ENCODE measurements at regions not wholly inside any gene's neighbourhood (a gene's known extent, or its start where the extent isn't known, plus 50 kb on each side); places are given as distances from the start of the nearest gene placed in this dataset.

DNA sequence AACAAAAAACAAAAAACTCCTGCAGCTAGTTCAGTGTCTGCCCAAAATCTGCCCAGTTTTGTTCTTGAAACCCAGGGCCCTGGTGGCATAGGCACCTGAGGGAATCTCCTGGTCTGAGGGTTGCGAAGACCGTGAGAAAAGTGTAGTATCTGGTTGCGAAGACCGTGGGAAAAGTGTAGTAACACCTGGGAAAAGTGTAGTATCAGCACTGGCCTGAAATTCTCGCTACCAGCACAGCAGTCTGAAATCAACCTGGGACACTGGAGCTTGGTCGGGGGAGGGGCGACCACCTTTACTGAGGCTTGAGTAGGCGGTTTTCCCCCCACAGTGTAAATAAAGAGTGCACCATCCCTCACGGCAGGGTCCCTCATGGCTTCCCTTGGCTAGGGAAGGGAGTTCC is 82.5 kb upstream of the SP4 start:
- Histone ChIP-seq H2AFZ (ENCODE audit: control insufficient read depth, low read depth, low read length) (peak overlapping the region; percentile 54; the same call in 1 of the 2 replicates), H3K36me3 (ENCODE audit: control insufficient read depth in 2 of 2, insufficient read depth in 2 of 2, low read length in 1 of 2) (no peaks in the 10 kb centered on the region), H3K9me3 (replicated peaks; ENCODE audit: control insufficient read depth, insufficient read depth, low read length) (peaks cover 7% of the 10 kb centered on the region), H3K27me3 (replicated peaks in 1 of 2; ENCODE audit: control insufficient read depth in 2 of 2, insufficient read depth in 2 of 2, low read length in 1 of 2) (no peaks in the 10 kb centered on the region), H4K20me1 (ENCODE audit: control insufficient read depth, insufficient read depth) (no peaks in the 10 kb centered on the region), H3K4me3 (no peak overlapping the region), H3K9ac (ENCODE audit: control insufficient read depth, insufficient read depth, low read length) (0 out of 2 replicates have a peak overlapping the region, but pooled peaks have one; percentile 5), H3K4me2 (ENCODE audit: control insufficient read depth, insufficient read depth) (no peak overlapping the region), H3K27ac (ENCODE audit: control insufficient read depth, insufficient read depth) (peak overlapping the region; percentile 83), H3K79me2 (ENCODE audit: control insufficient read depth, insufficient read depth, low read length) (no peaks in the 10 kb centered on the region), H3K4me1 (ENCODE audit: control insufficient read depth, insufficient read depth, low read length) (peaks cover 27% of the 10 kb centered on the region)
- ChIA-PET CTCF (interaction anchor here (0.6 to 1.8 kb wide), 10 partner anchors 12 to 227 kb away, joined by 3 to 6 read pairs (median 4); no protein-coding TSS in a partner anchor), SMC1A (ENCODE audit: uncharacterized antibody, unreplicated experiment) (interaction anchor here (0.7 to 4.4 kb wide), 22 partner anchors 8 to 971 kb away, joined by 3 to 34 read pairs (median 4); no protein-coding TSS in a partner anchor), RAD21 (ENCODE audit: unreplicated experiment) (interaction anchor here (0.7 to 2.9 kb wide), 17 partner anchors 7 to 222 kb away, joined by 3 to 18 read pairs (median 5); partner anchors contain the start of gene SP4), POLR2A (interaction anchor here (0.5 to 1.7 kb wide), 4 partner anchors 14 to 1540 kb away, joined by 3 to 5 read pairs (median 4); no protein-coding TSS in a partner anchor)
- intact Hi-C loops (cut with micrococcal nuclease; ENCODE audit: unreplicated experiment), result no loop called here
- DNase-seq (ENCODE audit: low read depth, low spot score) (peak; percentile 87), ATAC-seq (peak; percentile 77), FAIRE-seq (peak; percentile 64)
- no TSS peak for BruUV-seq (replicated peaks)
- in situ Hi-C loops (cut with MboI), result no loop called here
- WGBS (ENCODE audit: insufficient coverage, insufficient replicate concordance, low lambda C conversion rate, missing lambda C conversion rate), result 42% methylated on average over 9 of the region's 9 CpGs
- TF ChIP-seq POLR2AphosphoS2 (IDR thresholded peaks at IDR 0.05; ENCODE audit: low read depth, low read length) (no peak), RBBP5 (conservative IDR thresholded peaks at IDR 0.05) (no peak), TCF12 (IDR thresholded peaks at IDR 0.05; ENCODE audit: low read depth, low read length) (peak; percentile 87), ZNF622 (IDR thresholded peaks at IDR 0.05) (no peak), NRF1 (conservative IDR thresholded peaks at IDR 0.05; ENCODE audit: low read depth, low read length) (no peak), STAT1 (conservative IDR thresholded peaks at IDR 0.05) (no peak), IRF4 (IDR thresholded peaks at IDR 0.05; ENCODE audit: low read depth, low read length) (0 out of 2 replicates have a peak, but pooled peaks have one; percentile 9), ESRRA (IDR thresholded peaks at IDR 0.05; ENCODE audit: low read length) (no peak), NFYA (IDR thresholded peaks at IDR 0.05; ENCODE audit: borderline replicate concordance, low read depth, low read length) (no peak), ATF7 (IDR thresholded peaks at IDR 0.05; ENCODE audit: low read depth) (peak; percentile 49; the same call in 1 of the 2 replicates), LARP7 (IDR thresholded peaks at IDR 0.05) (no peak), SIX5 (IDR thresholded peaks at IDR 0.05; ENCODE audit: low read depth, low read length, severe bottlenecking) (no peak), KDM1A (IDR thresholded peaks at IDR 0.05; ENCODE audit: borderline replicate concordance) (no peak), HDAC2 (IDR thresholded peaks at IDR 0.05) (no peak), BRCA1 (IDR thresholded peaks at IDR 0.05; ENCODE audit: low read depth, low read length) (no peak), SMC3 (IDR thresholded peaks at IDR 0.05; ENCODE audit: borderline replicate concordance, low read length) (no peak)
- TF ChIP-seq, protein P1, sequence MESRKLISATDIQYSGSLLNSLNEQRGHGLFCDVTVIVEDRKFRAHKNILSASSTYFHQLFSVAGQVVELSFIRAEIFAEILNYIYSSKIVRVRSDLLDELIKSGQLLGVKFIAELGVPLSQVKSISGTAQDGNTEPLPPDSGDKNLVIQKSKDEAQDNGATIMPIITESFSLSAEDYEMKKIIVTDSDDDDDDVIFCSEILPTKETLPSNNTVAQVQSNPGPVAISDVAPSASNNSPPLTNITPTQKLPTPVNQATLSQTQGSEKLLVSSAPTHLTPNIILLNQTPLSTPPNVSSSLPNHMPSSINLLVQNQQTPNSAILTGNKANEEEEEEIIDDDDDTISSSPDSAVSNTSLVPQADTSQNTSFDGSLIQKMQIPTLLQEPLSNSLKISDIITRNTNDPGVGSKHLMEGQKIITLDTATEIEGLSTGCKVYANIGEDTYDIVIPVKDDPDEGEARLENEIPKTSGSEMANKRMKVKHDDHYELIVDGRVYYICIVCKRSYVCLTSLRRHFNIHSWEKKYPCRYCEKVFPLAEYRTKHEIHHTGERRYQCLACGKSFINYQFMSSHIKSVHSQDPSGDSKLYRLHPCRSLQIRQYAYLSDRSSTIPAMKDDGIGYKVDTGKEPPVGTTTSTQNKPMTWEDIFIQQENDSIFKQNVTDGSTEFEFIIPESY (IDR thresholded peaks at IDR 0.05), result no peak
- TF ChIP-seq, protein P2, sequence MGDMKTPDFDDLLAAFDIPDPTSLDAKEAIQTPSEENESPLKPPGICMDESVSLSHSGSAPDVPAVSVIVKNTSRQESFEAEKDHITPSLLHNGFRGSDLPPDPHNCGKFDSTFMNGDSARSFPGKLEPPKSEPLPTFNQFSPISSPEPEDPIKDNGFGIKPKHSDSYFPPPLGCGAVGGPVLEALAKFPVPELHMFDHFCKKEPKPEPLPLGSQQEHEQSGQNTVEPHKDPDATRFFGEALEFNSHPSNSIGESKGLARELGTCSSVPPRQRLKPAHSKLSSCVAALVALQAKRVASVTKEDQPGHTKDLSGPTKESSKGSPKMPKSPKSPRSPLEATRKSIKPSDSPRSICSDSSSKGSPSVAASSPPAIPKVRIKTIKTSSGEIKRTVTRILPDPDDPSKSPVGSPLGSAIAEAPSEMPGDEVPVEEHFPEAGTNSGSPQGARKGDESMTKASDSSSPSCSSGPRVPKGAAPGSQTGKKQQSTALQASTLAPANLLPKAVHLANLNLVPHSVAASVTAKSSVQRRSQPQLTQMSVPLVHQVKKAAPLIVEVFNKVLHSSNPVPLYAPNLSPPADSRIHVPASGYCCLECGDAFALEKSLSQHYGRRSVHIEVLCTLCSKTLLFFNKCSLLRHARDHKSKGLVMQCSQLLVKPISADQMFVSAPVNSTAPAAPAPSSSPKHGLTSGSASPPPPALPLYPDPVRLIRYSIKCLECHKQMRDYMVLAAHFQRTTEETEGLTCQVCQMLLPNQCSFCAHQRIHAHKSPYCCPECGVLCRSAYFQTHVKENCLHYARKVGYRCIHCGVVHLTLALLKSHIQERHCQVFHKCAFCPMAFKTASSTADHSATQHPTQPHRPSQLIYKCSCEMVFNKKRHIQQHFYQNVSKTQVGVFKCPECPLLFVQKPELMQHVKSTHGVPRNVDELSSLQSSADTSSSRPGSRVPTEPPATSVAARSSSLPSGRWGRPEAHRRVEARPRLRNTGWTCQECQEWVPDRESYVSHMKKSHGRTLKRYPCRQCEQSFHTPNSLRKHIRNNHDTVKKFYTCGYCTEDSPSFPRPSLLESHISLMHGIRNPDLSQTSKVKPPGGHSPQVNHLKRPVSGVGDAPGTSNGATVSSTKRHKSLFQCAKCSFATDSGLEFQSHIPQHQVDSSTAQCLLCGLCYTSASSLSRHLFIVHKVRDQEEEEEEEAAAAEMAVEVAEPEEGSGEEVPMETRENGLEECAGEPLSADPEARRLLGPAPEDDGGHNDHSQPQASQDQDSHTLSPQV (IDR thresholded peaks at IDR 0.05), result no peak
- TF ChIP-seq, protein P3, sequence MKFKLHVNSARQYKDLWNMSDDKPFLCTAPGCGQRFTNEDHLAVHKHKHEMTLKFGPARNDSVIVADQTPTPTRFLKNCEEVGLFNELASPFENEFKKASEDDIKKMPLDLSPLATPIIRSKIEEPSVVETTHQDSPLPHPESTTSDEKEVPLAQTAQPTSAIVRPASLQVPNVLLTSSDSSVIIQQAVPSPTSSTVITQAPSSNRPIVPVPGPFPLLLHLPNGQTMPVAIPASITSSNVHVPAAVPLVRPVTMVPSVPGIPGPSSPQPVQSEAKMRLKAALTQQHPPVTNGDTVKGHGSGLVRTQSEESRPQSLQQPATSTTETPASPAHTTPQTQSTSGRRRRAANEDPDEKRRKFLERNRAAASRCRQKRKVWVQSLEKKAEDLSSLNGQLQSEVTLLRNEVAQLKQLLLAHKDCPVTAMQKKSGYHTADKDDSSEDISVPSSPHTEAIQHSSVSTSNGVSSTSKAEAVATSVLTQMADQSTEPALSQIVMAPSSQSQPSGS (IDR thresholded peaks at IDR 0.05; ENCODE audit: low read length), result peak; percentile 87
